Breast epithelium (tissue), 4 donors: ENCODE measurements at regions not wholly inside any gene's neighbourhood (a gene's known extent, or its start where the extent isn't known, plus 50 kb on each side); places are given as distances from the start of the nearest gene placed in this dataset.

Source experiments
- DNase-seq, 2 donors: peaks; one replicate each; pipeline ENCODE4 v3.0.0-alpha.2; 2019; ENCODE audit warnings: low spot score in 2 of 2
- H3K27ac ChIP-seq, 2 donors: fragments of 200-600 bp; sonication (generic) in 1 of 2; one replicate each; pipeline ENCODE4 v1.5.1; 2016 to 2019; ENCODE audit warnings: mild to moderate bottlenecking in 1 of 2
- H3K27me3 ChIP-seq, 2 donors: fragments of 200-600 bp; sonication (generic) in 1 of 2; one replicate each; pipeline versions ENCODE4 v1.5.1 to v1.6.0; 2017 to 2019; ENCODE audit warnings: control low read depth in 1 of 2, mild to moderate bottlenecking in 1 of 2
- H3K36me3 ChIP-seq: fragments of 200-600 bp; one replicate; pipeline ENCODE4 v1.5.1; 2019
- H3K4me1 ChIP-seq, 2 donors: fragments of 200-600 bp; sonication (generic); one replicate each; pipeline ENCODE4 v1.5.1; 2016 to 2019; ENCODE audit warnings: control low read depth in 1 of 2
- H3K4me3 ChIP-seq, 3 donors: fragments of 200-600 bp; sonication (generic); 1 replicate in 2 of 3; 2 replicates in 1 of 3; pipeline ENCODE4 v1.5.1; 2016 to 2019; ENCODE audit warnings: mild to moderate bottlenecking in 3 of 3, moderate library complexity in 2 of 3
- H3K9me3 ChIP-seq, 2 donors: fragments of 200-600 bp; sonication (generic) in 1 of 2; one replicate each; pipeline ENCODE4 v1.5.1; 2016 to 2019; ENCODE audit warnings: control low read depth in 1 of 2
- POLR2A ChIP-seq: fragments of 450-650 bp; IDR thresholded peaks from one replicate; pipeline ENCODE4 v1.6.1; 2016; ENCODE audit warnings: antibody characterized with exemption, mild to moderate bottlenecking, moderate library complexity
- POLR2AphosphoS5 ChIP-seq, 3 donors: sonication (generic); formaldehyde crosslinking; IDR thresholded peaks; one replicate each; pipeline ENCODE4 v1.6.1; 2017; ENCODE audit warnings: antibody characterized with exemption in 3 of 3
- intact Hi-C: fragments of 100-400 bp; cut with DNase I; formaldehyde crosslinking; loops from one replicate; pipeline ENCODE4 v1.15.1; 2023; ENCODE audit warnings: low total_unique reads
- TF ChIP-seq, protein P1 (sequence below), 3 donors: fragments of 450-650 bp; IDR thresholded peaks; one replicate each; pipeline ENCODE4 v1.5.1; 2016 to 2017; ENCODE audit warnings: antibody characterized with exemption in 3 of 3, mild to moderate bottlenecking in 3 of 3, moderate library complexity in 3 of 3

- peaks cover 0 to 34% of the 10 kb centered on the region in 2 donors for H3K27me3 ChIP-seq
- no peak overlapping the region for H3K4me3 ChIP-seq
- no peak overlapping the region for H3K27ac ChIP-seq
- DNase-seq, result no peak
- H3K4me1 ChIP-seq, result no peaks in the 10 kb centered on the region
- H3K36me3 ChIP-seq, result no peaks in the 10 kb centered on the region
- TF ChIP-seq, protein P1, sequence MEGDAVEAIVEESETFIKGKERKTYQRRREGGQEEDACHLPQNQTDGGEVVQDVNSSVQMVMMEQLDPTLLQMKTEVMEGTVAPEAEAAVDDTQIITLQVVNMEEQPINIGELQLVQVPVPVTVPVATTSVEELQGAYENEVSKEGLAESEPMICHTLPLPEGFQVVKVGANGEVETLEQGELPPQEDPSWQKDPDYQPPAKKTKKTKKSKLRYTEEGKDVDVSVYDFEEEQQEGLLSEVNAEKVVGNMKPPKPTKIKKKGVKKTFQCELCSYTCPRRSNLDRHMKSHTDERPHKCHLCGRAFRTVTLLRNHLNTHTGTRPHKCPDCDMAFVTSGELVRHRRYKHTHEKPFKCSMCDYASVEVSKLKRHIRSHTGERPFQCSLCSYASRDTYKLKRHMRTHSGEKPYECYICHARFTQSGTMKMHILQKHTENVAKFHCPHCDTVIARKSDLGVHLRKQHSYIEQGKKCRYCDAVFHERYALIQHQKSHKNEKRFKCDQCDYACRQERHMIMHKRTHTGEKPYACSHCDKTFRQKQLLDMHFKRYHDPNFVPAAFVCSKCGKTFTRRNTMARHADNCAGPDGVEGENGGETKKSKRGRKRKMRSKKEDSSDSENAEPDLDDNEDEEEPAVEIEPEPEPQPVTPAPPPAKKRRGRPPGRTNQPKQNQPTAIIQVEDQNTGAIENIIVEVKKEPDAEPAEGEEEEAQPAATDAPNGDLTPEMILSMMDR (IDR thresholded peaks at IDR 0.05), result no peak
- TF ChIP-seq POLR2A, result no peak
- no peak for TF ChIP-seq POLR2AphosphoS5 (IDR thresholded peaks at IDR 0.05)
- intact Hi-C loops, result no loop called here
- H3K9me3 ChIP-seq, result peaks cover 0 to 5% of the 10 kb centered on the region in 2 donors
Observed at GRCh38 chrX:114038358-114038757, 545.5 kb upstream of the HTR2C start.

DNA sequence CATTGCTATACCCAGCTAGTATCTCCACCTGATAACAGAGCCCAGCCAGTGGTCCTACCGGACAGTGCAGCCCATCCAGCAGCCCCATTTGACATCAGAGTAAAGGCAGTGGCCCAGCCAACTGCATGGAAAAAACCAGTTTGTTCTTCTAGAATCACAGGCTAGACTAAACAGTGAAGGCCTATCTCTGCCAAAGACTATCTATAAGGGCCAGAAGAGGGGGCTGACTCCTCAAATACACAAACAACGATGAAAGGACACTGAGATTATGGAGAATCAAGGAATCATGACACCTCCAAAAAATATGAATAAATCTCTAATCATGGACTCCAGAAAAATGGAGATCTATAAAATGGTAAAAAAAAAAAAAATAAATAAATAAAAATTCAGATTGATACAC lies 546.4 kb upstream of the HTR2C start:
- Histone ChIP-seq H3K27ac (no peak overlapping the region), H3K36me3 (no peaks in the 10 kb centered on the region), H3K27me3 (peaks cover 0 to 39% of the 10 kb centered on the region in 2 donors), H3K4me1 (no peaks in the 10 kb centered on the region), H3K4me3 (no peak overlapping the region), H3K9me3 (peaks cover 0 to 5% of the 10 kb centered on the region in 2 donors)
- DNase-seq, result no peak
- intact Hi-C loops, result no loop called here
- TF ChIP-seq POLR2A, result no peak
- TF ChIP-seq, protein P1 (IDR thresholded peaks at IDR 0.05), result no peak
- no peak for TF ChIP-seq POLR2AphosphoS5 (IDR thresholded peaks at IDR 0.05)

DNA sequence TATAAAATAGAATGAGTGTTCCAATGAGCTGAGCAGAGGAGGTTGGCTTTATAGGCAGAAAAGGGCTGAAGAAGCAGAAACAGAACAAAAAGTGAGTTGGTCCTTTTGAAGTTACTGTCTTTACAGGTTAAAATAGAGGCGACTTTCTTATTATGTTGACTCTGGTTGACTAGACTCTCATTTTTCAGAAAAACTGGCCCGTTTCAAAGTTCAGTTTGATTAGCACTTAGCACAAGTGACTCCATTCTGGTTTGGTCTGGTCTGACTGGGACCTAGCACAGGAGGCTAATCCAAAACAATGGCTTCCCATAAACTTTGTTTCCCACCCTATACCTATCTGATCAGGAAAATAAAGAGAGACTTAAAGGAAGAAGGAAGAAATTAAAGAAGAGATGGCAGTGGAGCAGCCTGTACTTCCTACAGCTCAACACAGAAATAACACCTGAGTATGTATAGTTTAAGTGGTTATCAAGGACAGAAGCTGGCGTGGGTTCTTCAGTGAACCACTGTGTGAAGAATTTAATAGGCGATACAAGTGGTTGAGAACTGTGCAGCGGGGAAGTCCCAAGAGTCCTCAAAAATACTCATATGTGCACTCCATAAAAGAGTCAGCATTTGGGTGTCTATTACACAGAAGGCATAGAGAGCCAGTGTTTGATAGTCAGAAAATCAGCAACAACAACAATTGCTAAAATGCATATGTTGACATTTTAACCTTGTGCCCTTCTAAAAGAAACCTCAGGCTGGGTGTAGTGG lies 554.8 kb upstream of the HTR2C start:
- no peaks in the 10 kb centered on the region for H3K36me3 ChIP-seq
- H3K4me3 ChIP-seq, result no peak overlapping the region
- peaks cover 0 to 3% of the 10 kb centered on the region in 2 donors for H3K9me3 ChIP-seq
- intact Hi-C loops, result no loop called here
- no peak overlapping the region for H3K27ac ChIP-seq
- no peak for DNase-seq
- H3K27me3 ChIP-seq, result peaks cover 0 to 13% of the 10 kb centered on the region in 2 donors
- H3K4me1 ChIP-seq, result no peaks in the 10 kb centered on the region
- TF ChIP-seq, protein P1 (IDR thresholded peaks at IDR 0.05), result no peak
- no peak for TF ChIP-seq POLR2AphosphoS5 (IDR thresholded peaks at IDR 0.05)
- no peak for TF ChIP-seq POLR2A

- intact Hi-C loops, result no loop called here
- Histone ChIP-seq H3K9me3 (no peaks in the 10 kb centered on the region), H3K27me3 (peaks cover 0 to 16% of the 10 kb centered on the region in 2 donors), H3K4me1 (no peaks in the 10 kb centered on the region), H3K27ac (no peak overlapping the region), H3K36me3 (no peaks in the 10 kb centered on the region), H3K4me3 (no peak overlapping the region)
- TF ChIP-seq POLR2A (no peak), POLR2AphosphoS5 (IDR thresholded peaks at IDR 0.05) (no peak)
- TF ChIP-seq, protein P1 (IDR thresholded peaks at IDR 0.05), result no peak
- DNase-seq, result no peak
Observed at GRCh38 chrX:114017086-114017485, 566.8 kb upstream of the HTR2C start.

DNA sequence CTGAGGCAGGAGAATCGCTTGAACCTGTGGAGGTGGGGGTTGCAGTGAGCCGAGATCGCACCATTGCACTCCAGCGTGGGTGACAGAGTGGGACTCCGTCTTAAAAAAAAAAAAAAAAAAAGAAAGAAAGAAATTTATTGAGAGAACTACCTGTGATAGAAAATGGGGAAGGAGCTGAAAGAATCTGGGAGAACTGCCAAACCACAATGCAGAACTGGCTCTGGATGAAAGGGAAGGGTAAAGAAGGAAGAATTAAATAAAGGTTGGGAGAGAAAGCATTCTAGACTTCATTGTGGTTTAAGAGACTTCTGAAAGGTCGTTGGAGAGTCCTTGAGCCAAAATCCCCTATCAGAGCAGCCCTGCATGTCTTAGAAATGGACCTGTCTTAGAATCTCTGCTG lies 567.9 kb upstream of the HTR2C start:
- Histone ChIP-seq H3K27me3 (peaks cover 0 to 16% of the 10 kb centered on the region in 2 donors), H3K4me1 (no peaks in the 10 kb centered on the region), H3K36me3 (no peaks in the 10 kb centered on the region), H3K9me3 (no peaks in the 10 kb centered on the region), H3K4me3 (no peak overlapping the region), H3K27ac (no peak overlapping the region)
- no peak for TF ChIP-seq POLR2AphosphoS5 (IDR thresholded peaks at IDR 0.05)
- intact Hi-C loops, result no loop called here
- no peak for DNase-seq
